ENCODE measurements at regions not wholly inside any gene's neighbourhood (a gene's known extent, or its start where the extent isn't known, plus 50 kb on each side); places are given as distances from the start of the nearest gene placed in this dataset.

- Mint-ChIP-seq H3K36me3 (peaks cover 0 to 12% (median 5%) of the 10 kb centered on the region in 3 donors), H3K4me3 (no peak overlapping the region), H3K4me1 (peaks cover 17 to 19% of the 10 kb centered on the region in 2 donors), H3K9me3 (no peaks in the 10 kb centered on the region), H3K27me3 (ENCODE audit: low read depth in 3 of 3) (peaks cover 2 to 16% (median 3%) of the 10 kb centered on the region in 3 donors), H3K27ac (no peak overlapping the region)
- DNase-seq, result no peak
Observed at GRCh38 chr9:2243666-2244555, 228.8 kb downstream of the SMARCA2 start.

- no peak overlapping the region for H3K4me3 Mint-ChIP-seq
- peaks cover 8 to 9% of the 10 kb centered on the region in 2 donors for H3K4me1 Mint-ChIP-seq
- H3K27me3 Mint-ChIP-seq (ENCODE audit: low read depth in 3 of 3), result peaks cover 2 to 13% (median 2%) of the 10 kb centered on the region in 3 donors
- no peak overlapping the region for H3K27ac Mint-ChIP-seq
- H3K36me3 Mint-ChIP-seq, result peaks cover 0 to 20% (median 5%) of the 10 kb centered on the region in 3 donors
- peaks cover 0 to 2% (median 0%) of the 10 kb centered on the region in 6 donors for H3K9me3 Mint-ChIP-seq
- no peak for DNase-seq
Observed at GRCh38 chr9:2247340-2247739, 232.2 kb downstream of the SMARCA2 start.

GRCh38 chr9:2248768-2249265 is 233.7 kb downstream of the SMARCA2 start:
- Mint-ChIP-seq H3K4me1 (no peaks in the 10 kb centered on the region), H3K9me3 (peaks cover 0 to 5% (median 0%) of the 10 kb centered on the region in 6 donors), H3K27ac (no peak overlapping the region), H3K27me3 (ENCODE audit: low read depth in 3 of 3) (peaks cover 2 to 13% (median 2%) of the 10 kb centered on the region in 3 donors), H3K36me3 (peaks cover 0 to 20% (median 5%) of the 10 kb centered on the region in 3 donors), H3K4me3 (no peak overlapping the region)
- no peak for DNase-seq

- H3K4me1 Mint-ChIP-seq, result no peaks in the 10 kb centered on the region
- H3K4me3 Mint-ChIP-seq, result no peak overlapping the region
- peaks cover 0 to 5% (median 0%) of the 10 kb centered on the region in 6 donors for H3K9me3 Mint-ChIP-seq
- no peak overlapping the region for H3K27ac Mint-ChIP-seq
- H3K36me3 Mint-ChIP-seq, result peaks cover 0 to 10% (median 0%) of the 10 kb centered on the region in 3 donors
- DNase-seq, result no peak
- H3K27me3 Mint-ChIP-seq (ENCODE audit: low read depth in 3 of 3), result peaks cover 0 to 8% (median 2%) of the 10 kb centered on the region in 3 donors
Observed at GRCh38 chr9:2253636-2254580, 238.8 kb downstream of the SMARCA2 start.

GRCh38 chr9:2255128-2255527 is 240.0 kb downstream of the SMARCA2 start:
- DNase-seq, result no peak
- Mint-ChIP-seq H3K36me3 (peaks cover 0 to 2% (median 0%) of the 10 kb centered on the region in 3 donors), H3K27me3 (ENCODE audit: low read depth in 3 of 3) (peaks cover 0 to 7% (median 0%) of the 10 kb centered on the region in 3 donors), H3K4me1 (no peaks in the 10 kb centered on the region), H3K9me3 (peaks cover 0 to 5% (median 0%) of the 10 kb centered on the region in 6 donors), H3K27ac (no peak overlapping the region), H3K4me3 (no peak overlapping the region)

GRCh38 chr9:2257248-2257929 is 242.2 kb downstream of the SMARCA2 start:
- no peak overlapping the region for H3K4me3 Mint-ChIP-seq
- peaks cover 0 to 3% (median 0%) of the 10 kb centered on the region in 6 donors for H3K9me3 Mint-ChIP-seq
- no peaks in the 10 kb centered on the region for H3K36me3 Mint-ChIP-seq
- no peaks in the 10 kb centered on the region for H3K4me1 Mint-ChIP-seq
- H3K27ac Mint-ChIP-seq, result no peak overlapping the region
- H3K27me3 Mint-ChIP-seq (ENCODE audit: low read depth in 3 of 3), result peaks cover 0 to 4% (median 2%) of the 10 kb centered on the region in 3 donors
- DNase-seq, result no peak

- H3K9me3 Mint-ChIP-seq, result no peaks in the 10 kb centered on the region
- H3K4me3 Mint-ChIP-seq, result no peak overlapping the region
- no peaks in the 10 kb centered on the region for H3K4me1 Mint-ChIP-seq
- no peak for DNase-seq
- H3K27me3 Mint-ChIP-seq (ENCODE audit: low read depth in 3 of 3), result peaks cover 0 to 4% (median 2%) of the 10 kb centered on the region in 3 donors
- no peak overlapping the region for H3K27ac Mint-ChIP-seq
- H3K36me3 Mint-ChIP-seq, result no peaks in the 10 kb centered on the region
Observed at GRCh38 chr9:2260417-2261306, 245.5 kb downstream of the SMARCA2 start.

- Mint-ChIP-seq H3K9me3 (no peaks in the 10 kb centered on the region), H3K27ac (no peak overlapping the region), H3K4me1 (no peaks in the 10 kb centered on the region), H3K4me3 (no peak overlapping the region), H3K27me3 (ENCODE audit: low read depth in 3 of 3) (peaks cover 0 to 4% (median 2%) of the 10 kb centered on the region in 3 donors), H3K36me3 (no peaks in the 10 kb centered on the region)
- DNase-seq, result no peak
Observed at GRCh38 chr9:2261421-2262103, 246.4 kb downstream of the SMARCA2 start.

GRCh38 chr9:2262386-2263071 is 247.4 kb downstream of the SMARCA2 start:
- Mint-ChIP-seq H3K9me3 (no peaks in the 10 kb centered on the region), H3K36me3 (no peaks in the 10 kb centered on the region), H3K27ac (no peak overlapping the region)

GRCh38 chr9:2263111-2263510 is 248.0 kb downstream of the SMARCA2 start:
- no peaks in the 10 kb centered on the region for H3K9me3 Mint-ChIP-seq
- H3K36me3 Mint-ChIP-seq, result no peaks in the 10 kb centered on the region
- peaks cover 1 to 4% (median 2%) of the 10 kb centered on the region in 3 donors for H3K27me3 Mint-ChIP-seq (ENCODE audit: low read depth in 3 of 3)
- no peak overlapping the region for H3K27ac Mint-ChIP-seq
- DNase-seq, result no peak
- H3K4me1 Mint-ChIP-seq, result no peaks in the 10 kb centered on the region
- no peak overlapping the region for H3K4me3 Mint-ChIP-seq

More at GRCh38 chr9:2262386-2263071, 247.4 kb downstream of the SMARCA2 start:
- Mint-ChIP-seq H3K4me3 (no peak overlapping the region), H3K4me1 (no peaks in the 10 kb centered on the region), H3K27me3 (ENCODE audit: low read depth in 3 of 3) (peaks cover under 1 to 4% (median 2%) of the 10 kb centered on the region in 3 donors)
- no peak for DNase-seq

- H3K4me1 Mint-ChIP-seq, result no peaks in the 10 kb centered on the region
- H3K9me3 Mint-ChIP-seq, result no peaks in the 10 kb centered on the region
- DNase-seq, result no peak
- H3K27me3 Mint-ChIP-seq (ENCODE audit: low read depth in 3 of 3), result peaks cover 1 to 4% (median 2%) of the 10 kb centered on the region in 3 donors
- H3K27ac Mint-ChIP-seq, result no peak overlapping the region
- no peaks in the 10 kb centered on the region for H3K36me3 Mint-ChIP-seq
- H3K4me3 Mint-ChIP-seq, result no peak overlapping the region
Observed at GRCh38 chr9:2263665-2264064, 248.5 kb downstream of the SMARCA2 start.

All from immature natural killer cell (primary cell).